ENCODE measurements at regions not wholly inside any gene's neighbourhood (a gene's known extent, or its start where the extent isn't known, plus 50 kb on each side); places are given as distances from the start of the nearest gene placed in this dataset.
A peak's percentile ranks its signal among the peaks of the same experiment; 100 is the strongest.

GRCh38 chr13:76697288-76697687 is 188.9 kb downstream of the KCTD12 start:
- Histone ChIP-seq H3K27ac (no peak overlapping the region), H3K27me3 (no peaks in the 10 kb centered on the region), H3K9me3 (no peaks in the 10 kb centered on the region), H3K4me1 (no peaks in the 10 kb centered on the region), H3K36me3 (no peaks in the 10 kb centered on the region), H3K4me3 (no peak overlapping the region)
- DNase-seq (no peak), ATAC-seq (no peak)
- intact Hi-C loops (cut with DNase I) = no loop called here
- no peak for TF ChIP-seq CTCF (IDR thresholded peaks at IDR 0.05)

GRCh38 chr13:76696370-76696769 is 189.8 kb downstream of the KCTD12 start:
- H3K36me3 ChIP-seq = no peaks in the 10 kb centered on the region
- no peak overlapping the region for H3K27ac ChIP-seq
- no peak for TF ChIP-seq CTCF (IDR thresholded peaks at IDR 0.05)
- no peaks in the 10 kb centered on the region for H3K4me1 ChIP-seq
- ATAC-seq (no peak), DNase-seq (no peak)
- intact Hi-C loops (cut with DNase I) = no loop called here
- no peaks in the 10 kb centered on the region for H3K9me3 ChIP-seq
- H3K27me3 ChIP-seq = no peaks in the 10 kb centered on the region
- H3K4me3 ChIP-seq = no peak overlapping the region

GRCh38 chr13:76693086-76693485 is 193.1 kb downstream of the KCTD12 start:
- H3K9me3 ChIP-seq = no peaks in the 10 kb centered on the region

GRCh38 chr13:76692346-76692745 is 193.9 kb downstream of the KCTD12 start:
- H3K36me3 ChIP-seq = no peaks in the 10 kb centered on the region
- intact Hi-C loops (cut with DNase I) = no loop called here
- H3K4me1 ChIP-seq = peaks cover 5% of the 10 kb centered on the region
- ATAC-seq (no peak), DNase-seq (no peak)
- H3K27ac ChIP-seq = no peak overlapping the region
- H3K9me3 ChIP-seq = no peaks in the 10 kb centered on the region
- H3K4me3 ChIP-seq = no peak overlapping the region
- no peak for TF ChIP-seq CTCF (IDR thresholded peaks at IDR 0.05)
- H3K27me3 ChIP-seq = no peaks in the 10 kb centered on the region

More at GRCh38 chr13:76693086-76693485, 193.1 kb downstream of the KCTD12 start:
- H3K36me3 ChIP-seq = no peaks in the 10 kb centered on the region
- H3K27me3 ChIP-seq = no peaks in the 10 kb centered on the region
- ATAC-seq (no peak), DNase-seq (no peak)
- no peak for TF ChIP-seq CTCF (IDR thresholded peaks at IDR 0.05)
- H3K27ac ChIP-seq = no peak overlapping the region
- H3K4me1 ChIP-seq = no peaks in the 10 kb centered on the region
- no peak overlapping the region for H3K4me3 ChIP-seq
- intact Hi-C loops (cut with DNase I) = no loop called here

GRCh38 chr13:76690611-76691010 is 195.6 kb downstream of the KCTD12 start:
- intact Hi-C loops (cut with DNase I) = no loop called here
- ATAC-seq (no peak), DNase-seq (no peak)
- Histone ChIP-seq H3K9me3 (no peaks in the 10 kb centered on the region), H3K27me3 (no peaks in the 10 kb centered on the region), H3K27ac (no peak overlapping the region), H3K36me3 (no peaks in the 10 kb centered on the region), H3K4me3 (no peak overlapping the region), H3K4me1 (peaks cover 6% of the 10 kb centered on the region)
- no peak for TF ChIP-seq CTCF (IDR thresholded peaks at IDR 0.05)

GRCh38 chr13:76687467-76687866 is 198.7 kb downstream of the KCTD12 start:
- Histone ChIP-seq H3K4me1 (peaks cover 16% of the 10 kb centered on the region), H3K27ac (peak overlapping the region; percentile 26), H3K27me3 (no peaks in the 10 kb centered on the region), H3K4me3 (no peak overlapping the region), H3K9me3 (no peaks in the 10 kb centered on the region), H3K36me3 (no peaks in the 10 kb centered on the region)
- no peak for TF ChIP-seq CTCF (IDR thresholded peaks at IDR 0.05)
- DNase-seq (no peak), ATAC-seq (no peak)
- intact Hi-C loops (cut with DNase I) = no loop called here
